HL-60 (cell line): ENCODE measurements at regions not wholly inside any gene's neighbourhood (a gene's known extent, or its start where the extent isn't known, plus 50 kb on each side); places are given as distances from the start of the nearest gene placed in this dataset.

Experiments used
- CTCF ChIP-seq: IDR thresholded peaks from one replicate; pipeline ENCODE4 v1.5.1; 2011; ENCODE audit warnings: low read length, control low read depth, inconsistent platforms; ENCODE audit not compliant: insufficient read depth
- POLR2AphosphoS5 ChIP-seq: IDR thresholded peaks from 2 replicates; pipeline ENCODE4 v1.6.1; 2012; ENCODE audit warnings: low read depth

- TF ChIP-seq CTCF: no peak
- TF ChIP-seq POLR2AphosphoS5: no peak
Measured at GRCh38 chr9:2262386-2263071, 247.4 kb downstream of the SMARCA2 start.
